ENCODE measurements at regions not wholly inside any gene's neighbourhood (a gene's known extent, or its start where the extent isn't known, plus 50 kb on each side); places are given as distances from the start of the nearest gene placed in this dataset.

DNA sequence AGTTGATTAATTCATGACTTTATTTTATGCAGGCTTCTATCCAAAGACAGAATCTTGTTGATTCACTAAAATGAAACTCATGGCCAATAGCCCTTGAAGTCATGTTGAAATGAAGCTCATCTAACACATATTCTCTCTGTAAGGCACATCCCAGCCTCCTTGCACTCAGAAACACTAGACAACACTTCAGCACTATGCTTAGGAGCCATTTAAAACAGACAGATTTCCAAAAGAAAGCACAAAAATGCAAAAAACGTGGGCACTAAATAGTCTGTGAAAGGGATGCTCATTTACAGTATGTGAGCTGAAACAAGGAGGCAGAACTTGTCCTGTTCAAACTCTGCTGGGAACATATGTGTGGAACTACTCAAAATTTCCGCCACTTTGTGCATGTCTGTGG lies 124.4 kb downstream of the MYCN start:
- Histone ChIP-seq H3K27me3 (ENCODE audit: control insufficient read depth, insufficient read depth, low read length) (no peaks in the 10 kb centered on the region), H3K36me3 (ENCODE audit: control insufficient read depth, insufficient read depth, low read length) (no peaks in the 10 kb centered on the region), H3K4me1 (ENCODE audit: control insufficient read depth, insufficient read depth, low read length) (peaks cover 3% of the 10 kb centered on the region), H3K4me3 (ENCODE audit: low read depth, low read length) (no peak overlapping the region), H3K9me3 (ENCODE audit: control insufficient read depth, insufficient read depth, low read depth, low read length) (peaks cover 46% of the 10 kb centered on the region), H3K27ac (ENCODE audit: low read depth, low read length) (no peak overlapping the region), H3K9ac (ENCODE audit: low read length) (no peak overlapping the region)

DNA sequence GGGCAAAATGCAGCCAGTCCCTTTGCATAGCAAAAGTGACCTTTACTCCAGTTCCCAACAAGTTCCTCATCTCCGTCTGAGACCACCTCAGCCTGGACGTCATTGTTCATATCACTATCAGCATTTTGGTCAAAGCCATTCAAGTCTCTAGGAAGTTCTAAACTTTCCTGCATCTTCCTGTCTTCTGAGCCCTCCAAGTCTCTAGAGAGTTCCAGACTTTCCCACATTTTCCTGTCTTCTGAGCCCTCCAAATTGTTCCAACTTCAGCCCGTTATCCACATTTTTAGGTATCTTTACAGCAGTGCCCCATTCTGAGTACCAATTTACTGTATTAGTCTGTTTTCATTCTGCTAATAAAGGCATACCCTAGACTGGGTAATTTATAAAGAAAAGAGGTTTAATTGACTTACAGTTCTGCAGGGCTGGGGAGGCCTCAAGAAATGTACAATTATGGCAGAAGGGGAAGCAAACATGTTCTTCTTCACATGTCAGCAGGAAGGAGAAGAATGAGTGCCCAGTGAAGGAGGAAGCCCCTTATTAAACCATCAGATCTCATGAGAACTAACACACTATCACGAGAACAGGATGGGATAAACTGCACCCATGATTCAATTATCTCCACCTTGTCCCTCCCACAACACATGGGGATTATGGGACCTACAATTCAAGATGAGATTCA lies 123.7 kb downstream of the MYCN start:
- Histone ChIP-seq H3K9ac (ENCODE audit: low read length) (no peak overlapping the region), H3K27me3 (ENCODE audit: control insufficient read depth, insufficient read depth, low read length) (no peaks in the 10 kb centered on the region), H3K27ac (ENCODE audit: low read depth, low read length) (no peak overlapping the region), H3K4me1 (ENCODE audit: control insufficient read depth, insufficient read depth, low read length) (no peaks in the 10 kb centered on the region), H3K9me3 (ENCODE audit: control insufficient read depth, insufficient read depth, low read depth, low read length) (peaks cover 46% of the 10 kb centered on the region), H3K36me3 (ENCODE audit: control insufficient read depth, insufficient read depth, low read length) (no peaks in the 10 kb centered on the region), H3K4me3 (ENCODE audit: low read depth, low read length) (no peak overlapping the region)

DNA sequence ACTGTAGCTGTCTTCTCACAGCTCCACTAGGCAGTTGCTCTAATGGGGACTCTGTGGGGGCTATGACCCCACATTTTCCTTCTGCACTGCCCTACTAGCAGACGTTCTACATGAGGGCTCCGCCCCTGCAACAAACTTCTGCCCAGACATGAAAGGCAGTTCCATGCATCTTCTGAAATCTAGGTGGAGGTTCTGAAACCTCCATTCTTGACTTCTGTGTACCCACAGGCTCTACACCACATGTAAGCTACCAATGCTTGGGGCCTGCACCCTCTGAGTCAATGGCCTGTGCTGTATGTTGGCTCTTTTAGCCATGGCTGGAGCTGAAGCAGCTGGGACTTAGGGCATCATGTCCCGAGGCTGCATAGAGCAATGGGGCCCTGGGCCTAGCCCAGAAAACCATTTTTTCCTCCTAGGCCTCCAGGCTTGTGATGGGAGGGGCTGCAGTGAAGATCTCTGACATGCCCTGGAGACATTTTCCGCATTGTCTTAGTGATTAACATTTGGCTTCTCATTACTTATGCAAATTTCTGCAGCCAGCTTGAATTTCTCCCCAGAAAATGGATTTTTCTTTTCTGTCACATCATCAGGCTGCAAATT lies 123.0 kb downstream of the MYCN start:
- Histone ChIP-seq H3K27ac (ENCODE audit: low read depth, low read length) (no peak overlapping the region), H3K4me3 (ENCODE audit: low read depth, low read length) (no peak overlapping the region), H3K27me3 (ENCODE audit: control insufficient read depth, insufficient read depth, low read length) (no peaks in the 10 kb centered on the region), H3K9ac (ENCODE audit: low read length) (no peak overlapping the region), H3K9me3 (ENCODE audit: control insufficient read depth, insufficient read depth, low read depth, low read length) (peaks cover 46% of the 10 kb centered on the region), H3K4me1 (ENCODE audit: control insufficient read depth, insufficient read depth, low read length) (no peaks in the 10 kb centered on the region), H3K36me3 (ENCODE audit: control insufficient read depth, insufficient read depth, low read length) (no peaks in the 10 kb centered on the region)

DNA sequence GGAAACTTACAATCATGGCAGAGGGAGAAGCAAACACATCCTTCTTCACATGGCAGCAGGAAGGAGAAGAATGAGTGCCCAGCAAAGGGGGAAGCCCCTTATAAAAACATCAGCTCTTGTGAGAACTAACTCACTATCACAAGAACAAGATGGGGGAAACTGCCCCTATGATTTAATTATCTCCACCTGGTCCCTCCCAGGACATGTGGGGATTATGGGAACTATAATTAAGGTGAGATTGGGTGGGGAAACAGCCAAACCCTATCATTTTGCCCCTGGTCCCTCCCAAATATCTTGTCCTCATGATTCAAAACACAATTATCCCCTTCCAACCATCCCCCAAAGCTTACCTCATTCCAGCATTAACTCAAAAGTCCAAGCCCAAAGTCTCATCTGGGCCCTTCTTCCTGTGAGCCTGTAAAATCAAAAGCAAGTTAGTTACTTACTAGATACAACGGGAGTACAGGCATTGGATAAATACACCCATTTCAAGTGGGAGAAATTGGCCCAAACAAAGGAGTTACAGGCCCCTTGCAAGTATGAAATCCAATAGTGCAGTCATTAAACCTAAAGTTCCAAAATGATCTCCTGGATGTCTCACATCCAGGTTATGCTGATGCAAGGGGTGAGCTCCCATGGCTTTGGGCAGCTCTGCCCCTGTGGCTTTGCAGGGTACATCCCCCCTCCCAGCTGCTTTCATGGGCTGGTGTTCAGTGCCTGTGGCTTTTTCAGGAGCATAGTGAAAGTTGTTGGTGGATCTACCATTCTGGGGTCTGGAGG lies 122.3 kb downstream of the MYCN start:
- no peak overlapping the region for H3K9ac ChIP-seq (ENCODE audit: low read length)
- no peaks in the 10 kb centered on the region for H3K36me3 ChIP-seq (ENCODE audit: control insufficient read depth, insufficient read depth, low read length)
- H3K4me1 ChIP-seq (ENCODE audit: control insufficient read depth, insufficient read depth, low read length): no peaks in the 10 kb centered on the region
- no peaks in the 10 kb centered on the region for H3K27me3 ChIP-seq (ENCODE audit: control insufficient read depth, insufficient read depth, low read length)
- peaks cover 46% of the 10 kb centered on the region for H3K9me3 ChIP-seq (ENCODE audit: control insufficient read depth, insufficient read depth, low read depth, low read length)
- H3K4me3 ChIP-seq (ENCODE audit: low read depth, low read length): no peak overlapping the region
- H3K27ac ChIP-seq (ENCODE audit: low read depth, low read length): no peak overlapping the region

DNA sequence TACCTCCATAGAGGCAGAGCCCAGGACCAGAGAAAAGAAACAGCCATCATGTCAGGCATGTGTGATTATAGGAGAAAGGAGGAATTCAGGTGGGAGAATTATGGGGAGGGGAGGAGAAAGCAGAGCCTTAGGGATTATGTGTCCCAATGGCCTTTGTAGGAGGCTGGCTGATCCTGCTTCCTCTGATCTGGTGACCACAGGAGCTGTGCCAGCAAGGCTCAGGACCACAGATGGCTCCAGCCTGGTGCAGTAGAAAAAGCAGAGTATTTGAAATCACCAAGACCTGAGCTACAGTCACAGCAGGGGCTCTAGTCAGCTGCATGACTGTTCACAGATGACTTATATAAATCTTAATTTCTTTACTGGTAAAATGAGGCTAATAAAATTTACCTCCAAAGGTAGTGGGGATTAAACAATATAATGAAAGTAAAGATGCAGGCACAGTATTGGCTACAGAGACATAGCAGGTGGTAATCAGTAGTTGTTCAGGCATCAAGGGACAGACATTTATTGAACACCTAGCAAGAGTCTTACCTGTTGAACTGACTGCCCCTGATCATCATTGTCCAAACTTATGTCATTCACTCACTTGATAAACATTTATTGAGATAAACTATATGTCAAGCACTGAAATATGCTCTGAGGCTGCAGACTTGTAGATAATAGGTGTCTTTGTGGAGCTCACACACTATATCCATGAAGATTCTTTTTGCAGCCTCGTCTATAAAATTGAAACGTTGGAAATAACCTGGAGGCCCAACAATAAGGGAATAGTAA lies 121.3 kb downstream of the MYCN start:
- H3K4me1 ChIP-seq (ENCODE audit: control insufficient read depth, insufficient read depth, low read length): no peaks in the 10 kb centered on the region
- peaks cover 46% of the 10 kb centered on the region for H3K9me3 ChIP-seq (ENCODE audit: control insufficient read depth, insufficient read depth, low read depth, low read length)
- H3K4me3 ChIP-seq (ENCODE audit: low read depth, low read length): no peak overlapping the region
- H3K9ac ChIP-seq (ENCODE audit: low read length): no peak overlapping the region
- H3K27ac ChIP-seq (ENCODE audit: low read depth, low read length): no peak overlapping the region
- no peaks in the 10 kb centered on the region for H3K27me3 ChIP-seq (ENCODE audit: control insufficient read depth, insufficient read depth, low read length)
- no peaks in the 10 kb centered on the region for H3K36me3 ChIP-seq (ENCODE audit: control insufficient read depth, insufficient read depth, low read length)

DNA sequence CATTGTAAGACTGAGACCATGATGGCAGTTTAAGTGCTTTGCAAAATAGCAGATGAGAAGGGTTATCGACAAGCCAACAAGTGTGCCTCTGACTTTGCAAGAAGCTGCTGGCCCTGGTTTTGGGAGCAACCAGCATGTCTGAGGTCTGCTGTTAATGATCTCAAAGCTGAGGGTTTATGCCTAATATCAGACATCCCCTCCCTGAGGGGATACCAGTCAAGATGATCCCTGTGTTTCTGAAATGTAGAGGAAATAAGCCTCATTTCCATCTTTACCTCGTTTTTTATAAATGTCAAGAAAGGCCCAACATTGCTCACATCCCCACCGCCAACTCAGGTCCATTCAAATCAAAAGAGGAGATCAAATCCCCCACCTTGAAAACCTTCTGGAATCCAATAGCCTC lies 120.6 kb downstream of the MYCN start:
- H3K9me3 ChIP-seq (ENCODE audit: control insufficient read depth, insufficient read depth, low read depth, low read length): peaks cover 46% of the 10 kb centered on the region
- H3K4me3 ChIP-seq (ENCODE audit: low read depth, low read length): no peak overlapping the region
- H3K27ac ChIP-seq (ENCODE audit: low read depth, low read length): no peak overlapping the region
- H3K36me3 ChIP-seq (ENCODE audit: control insufficient read depth, insufficient read depth, low read length): no peaks in the 10 kb centered on the region
- no peaks in the 10 kb centered on the region for H3K27me3 ChIP-seq (ENCODE audit: control insufficient read depth, insufficient read depth, low read length)
- 0 out of 2 replicates have a peak, but pooled peaks cover under 1% of the 10 kb centered on the region for H3K4me1 ChIP-seq (ENCODE audit: control insufficient read depth, insufficient read depth, low read length)
- no peak overlapping the region for H3K9ac ChIP-seq (ENCODE audit: low read length)

DNA sequence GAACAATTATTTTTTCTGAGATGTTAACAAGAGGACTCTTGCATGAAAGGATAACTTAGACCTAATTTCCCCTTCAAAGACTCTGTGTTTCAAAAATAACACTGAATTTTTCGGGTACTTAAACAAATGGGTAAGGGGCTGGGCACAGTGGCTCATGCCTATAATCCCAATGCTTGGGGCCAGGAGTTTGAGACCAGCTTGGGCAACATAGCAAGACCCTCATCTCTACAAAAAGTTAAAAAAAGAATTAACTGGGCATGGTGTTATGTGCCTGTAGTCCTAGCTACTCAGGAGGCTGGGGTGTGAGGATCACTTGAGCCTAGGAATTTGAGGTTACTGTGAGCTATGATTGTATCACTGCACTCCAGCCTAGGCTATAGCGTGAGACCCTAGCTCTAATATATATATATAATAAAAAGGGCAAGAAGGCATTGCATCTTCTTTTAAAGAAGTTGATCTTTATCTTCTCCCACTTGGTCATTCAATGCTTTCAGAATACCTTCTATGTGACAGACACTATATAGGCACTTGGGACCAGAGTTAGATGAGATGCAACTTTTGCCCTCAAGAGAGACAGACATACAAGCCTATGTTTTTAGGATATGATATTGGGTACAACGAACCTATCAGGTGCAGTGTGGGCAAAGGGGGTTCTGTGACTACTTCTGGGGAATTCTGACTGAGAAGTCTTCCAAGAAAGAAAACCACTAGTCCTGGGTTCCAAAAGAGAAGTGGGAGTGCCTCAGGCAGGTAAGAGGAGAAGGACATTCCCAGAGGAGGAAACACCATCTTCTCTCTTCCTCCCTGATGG lies 120.0 kb downstream of the MYCN start:
- Histone ChIP-seq H3K27me3 (ENCODE audit: control insufficient read depth, insufficient read depth, low read length) (no peaks in the 10 kb centered on the region), H3K36me3 (ENCODE audit: control insufficient read depth, insufficient read depth, low read length) (no peaks in the 10 kb centered on the region), H3K9ac (ENCODE audit: low read length) (no peak overlapping the region), H3K4me3 (ENCODE audit: low read depth, low read length) (no peak overlapping the region), H3K9me3 (ENCODE audit: control insufficient read depth, insufficient read depth, low read depth, low read length) (peaks cover 45% of the 10 kb centered on the region), H3K4me1 (ENCODE audit: control insufficient read depth, insufficient read depth, low read length) (0 out of 2 replicates have a peak, but pooled peaks cover 6% of the 10 kb centered on the region), H3K27ac (ENCODE audit: low read depth, low read length) (no peak overlapping the region)

DNA sequence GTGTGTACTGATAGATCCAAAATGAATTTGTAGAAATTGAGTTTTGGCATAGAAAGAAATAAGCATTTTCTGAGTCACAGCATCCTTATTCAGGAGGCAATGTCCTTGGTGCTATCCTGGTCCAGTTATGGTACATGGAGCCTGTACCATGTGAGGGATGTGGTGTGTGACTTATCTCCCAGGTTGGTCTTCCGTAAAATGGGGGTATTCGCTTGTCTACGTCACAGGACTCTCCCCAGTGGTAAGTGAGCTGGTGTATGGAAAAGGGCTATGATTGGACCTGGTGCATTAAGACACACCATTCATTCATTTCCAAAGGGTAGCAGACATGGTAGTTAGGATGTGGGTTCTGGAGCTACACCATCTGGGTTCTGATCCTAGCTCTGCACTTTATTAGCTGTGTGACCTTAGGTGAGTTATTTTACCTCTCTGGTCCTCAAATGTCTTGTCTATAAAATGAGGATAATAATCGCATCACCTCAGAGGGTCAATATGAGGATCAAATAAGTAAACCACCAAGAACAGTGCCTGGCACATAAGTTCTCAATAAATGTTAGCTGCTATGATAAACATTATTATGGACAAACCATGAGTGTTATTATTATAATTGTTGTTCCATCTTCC lies 119.2 kb downstream of the MYCN start:
- H3K4me1 ChIP-seq (ENCODE audit: control insufficient read depth, insufficient read depth, low read length): 0 out of 2 replicates have a peak, but pooled peaks cover 6% of the 10 kb centered on the region
- no peaks in the 10 kb centered on the region for H3K27me3 ChIP-seq (ENCODE audit: control insufficient read depth, insufficient read depth, low read length)
- no peak overlapping the region for H3K9ac ChIP-seq (ENCODE audit: low read length)
- H3K27ac ChIP-seq (ENCODE audit: low read depth, low read length): no peak overlapping the region
- no peaks in the 10 kb centered on the region for H3K36me3 ChIP-seq (ENCODE audit: control insufficient read depth, insufficient read depth, low read length)
- H3K4me3 ChIP-seq (ENCODE audit: low read depth, low read length): no peak overlapping the region
- H3K9me3 ChIP-seq (ENCODE audit: control insufficient read depth, insufficient read depth, low read depth, low read length): peaks cover 37% of the 10 kb centered on the region

DNA sequence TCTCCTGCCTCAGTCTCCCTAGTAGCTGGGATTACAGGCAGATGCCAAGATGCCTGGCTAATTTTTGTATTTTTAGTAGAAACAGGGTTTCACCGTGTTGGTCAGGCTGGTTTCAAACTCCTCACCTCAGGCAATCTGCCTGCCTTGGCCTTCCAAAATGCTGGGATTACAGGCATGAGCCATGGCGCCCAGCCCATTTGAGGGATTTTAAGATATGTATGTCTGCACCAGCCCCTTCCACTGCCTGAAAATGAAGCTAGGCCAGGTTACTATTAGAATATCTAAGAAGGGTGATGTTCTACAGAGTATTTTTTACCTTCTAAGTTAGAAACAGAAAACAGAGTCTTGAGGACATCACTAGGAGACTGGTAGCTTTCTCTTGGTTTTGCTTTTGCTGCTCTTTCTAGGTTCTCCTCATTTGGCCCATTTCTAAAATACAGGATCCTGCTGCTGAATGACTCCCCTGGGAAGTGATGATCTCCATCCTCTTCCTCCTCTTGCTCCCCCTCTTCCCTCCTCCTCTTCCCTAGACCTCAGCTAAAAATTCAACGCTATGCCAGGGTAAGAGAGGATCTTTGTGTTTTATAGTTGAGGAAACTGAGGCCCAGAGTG lies 118.5 kb downstream of the MYCN start:
- H3K27me3 ChIP-seq (ENCODE audit: control insufficient read depth, insufficient read depth, low read length): no peaks in the 10 kb centered on the region
- H3K4me1 ChIP-seq (ENCODE audit: control insufficient read depth, insufficient read depth, low read length): 0 out of 2 replicates have a peak, but pooled peaks cover 6% of the 10 kb centered on the region
- no peak overlapping the region for H3K4me3 ChIP-seq (ENCODE audit: low read depth, low read length)
- H3K36me3 ChIP-seq (ENCODE audit: control insufficient read depth, insufficient read depth, low read length): no peaks in the 10 kb centered on the region
- peaks cover 31% of the 10 kb centered on the region for H3K9me3 ChIP-seq (ENCODE audit: control insufficient read depth, insufficient read depth, low read depth, low read length)
- H3K9ac ChIP-seq (ENCODE audit: low read length): no peak overlapping the region
- H3K27ac ChIP-seq (ENCODE audit: low read depth, low read length): no peak overlapping the region
